Right ventricle myocardium superior (tissue), 1 donor: ENCODE measurements at regions not wholly inside any gene's neighbourhood (a gene's known extent, or its start where the extent isn't known, plus 50 kb on each side); places are given as distances from the start of the nearest gene placed in this dataset.
"Not testable (repeated sequence)": the region's sequence is repeated elsewhere in the genome, so short reads cannot be mapped to it uniquely, and the experiment has no call there.

Experiments
- ATAC-seq: fragments of 200-7000 bp; cut with Tn5 transposase; one replicate; pipeline ENCODE4 v1.9.1; 2020; ENCODE audit warnings: mild to moderate bottlenecking; ENCODE audit not compliant: poor library complexity
- DNase-seq: peaks from one replicate; pipeline ENCODE4 v3.0.0-alpha.2; 2020
- intact Hi-C: fragments of 100-400 bp; cut with DNase I; formaldehyde crosslinking; loops from one replicate; pipeline ENCODE4 v1.11.2; 2022
- donor health status: DM: no; HTN: yes; CAD: no; lungs with severe emphysema.

DNA sequence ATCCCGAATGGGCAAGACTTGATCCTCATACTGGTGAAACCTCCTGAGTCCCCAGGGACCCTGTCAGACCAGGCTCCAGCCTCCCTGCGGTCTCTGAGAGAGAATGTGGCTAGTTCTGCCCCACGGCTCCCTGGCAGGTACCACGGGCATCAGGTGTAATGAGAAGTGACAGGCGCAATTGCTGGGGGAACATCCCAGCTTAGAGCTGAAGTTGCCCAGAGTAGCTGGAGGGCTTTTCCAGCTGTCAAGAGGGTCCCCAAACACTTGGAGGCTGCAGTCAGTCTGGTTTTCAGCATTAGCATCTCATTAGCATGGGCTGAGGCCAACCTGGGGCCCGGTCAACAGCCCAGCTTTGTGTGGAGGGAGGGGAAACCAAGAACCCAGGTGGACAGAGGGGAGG, 100.0 kb upstream of the TMEM132E start:
- DNase-seq (no peak), ATAC-seq (no peak)
- intact Hi-C loops: no loop called here

DNA sequence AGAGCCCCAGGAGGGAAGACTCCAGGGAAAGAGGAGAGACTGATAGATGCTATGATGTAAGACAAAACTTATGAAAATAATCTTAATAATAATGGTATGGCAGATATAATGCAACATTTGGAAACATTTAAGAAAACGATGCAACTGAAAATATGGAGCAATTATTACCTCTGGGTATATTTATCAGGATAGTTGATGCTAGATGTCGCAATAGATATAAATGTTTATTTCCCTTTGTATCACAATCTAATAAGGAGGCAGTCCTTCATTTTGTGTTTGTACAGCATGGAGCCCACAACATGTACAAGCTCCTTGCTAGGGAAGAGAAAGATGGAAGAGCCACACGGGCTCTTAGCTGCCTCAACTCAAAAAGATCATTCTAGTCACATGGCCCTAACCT, 101.1 kb upstream of the TMEM132E start:
- intact Hi-C loops: no loop called here
- DNase-seq (no peak), ATAC-seq (no peak)

DNA sequence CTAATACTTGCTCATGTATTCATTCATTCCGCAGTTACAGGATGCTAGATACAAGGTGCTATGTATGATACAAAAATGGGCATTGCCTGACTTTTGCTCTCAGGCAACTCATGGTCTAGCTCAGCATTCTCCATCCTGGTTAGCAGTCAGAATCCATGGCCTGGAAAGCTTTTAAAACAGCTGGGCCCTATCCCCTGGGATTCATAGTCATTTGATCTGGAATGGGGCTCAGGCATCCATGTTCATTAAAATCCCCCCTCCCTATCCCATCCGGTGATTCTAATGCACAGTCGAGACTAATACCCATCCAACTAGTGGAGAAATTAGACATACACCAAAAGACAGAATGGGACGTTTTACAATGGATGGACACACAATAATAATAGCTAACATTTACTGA, 104.1 kb upstream of the TMEM132E start:
- no peak for ATAC-seq
- no peak for DNase-seq
- intact Hi-C loops: no loop called here

DNA sequence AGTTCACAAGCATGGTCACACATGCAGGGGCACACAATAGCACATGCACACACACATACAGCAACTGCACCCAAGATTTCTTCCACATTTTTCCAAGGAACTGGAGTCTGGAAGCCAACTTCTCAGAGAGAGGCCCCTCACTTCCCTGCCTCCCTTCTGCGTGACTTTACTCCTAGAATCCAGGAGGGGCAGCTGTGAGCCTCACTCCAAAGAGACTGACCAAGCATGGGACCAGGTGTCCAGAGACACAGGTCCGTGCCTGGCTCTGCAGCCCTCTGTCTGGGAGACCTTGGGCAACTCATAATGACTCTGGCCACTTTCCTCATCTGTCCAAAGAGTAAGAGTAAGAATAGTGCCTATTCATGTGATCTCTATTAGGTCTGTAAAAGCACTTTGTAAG, 104.7 kb upstream of the TMEM132E start:
- intact Hi-C loops: no loop called here
- ATAC-seq: no peak
- no peak for DNase-seq

DNA sequence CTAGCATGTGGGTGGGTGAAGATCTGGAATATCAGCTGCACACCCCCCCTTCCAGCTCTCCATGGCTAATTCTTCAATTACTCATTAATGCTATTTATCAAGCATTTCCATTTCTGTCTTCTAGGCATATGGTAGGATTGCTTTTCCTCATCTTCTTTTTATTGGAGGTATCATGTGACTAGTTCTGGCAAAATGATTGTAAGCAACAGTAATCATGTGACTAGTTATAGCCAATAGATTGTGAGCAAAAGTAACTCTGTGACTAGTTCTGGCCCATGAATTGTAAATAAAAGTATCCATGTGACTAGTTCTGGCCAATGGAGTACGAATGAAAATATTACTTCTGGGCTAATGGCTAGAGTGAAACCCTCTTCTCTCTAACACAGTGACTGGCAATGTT, 107.0 kb upstream of the TMEM132E start:
- no peak for ATAC-seq
- DNase-seq: no peak
- intact Hi-C loops: no loop called here

DNA sequence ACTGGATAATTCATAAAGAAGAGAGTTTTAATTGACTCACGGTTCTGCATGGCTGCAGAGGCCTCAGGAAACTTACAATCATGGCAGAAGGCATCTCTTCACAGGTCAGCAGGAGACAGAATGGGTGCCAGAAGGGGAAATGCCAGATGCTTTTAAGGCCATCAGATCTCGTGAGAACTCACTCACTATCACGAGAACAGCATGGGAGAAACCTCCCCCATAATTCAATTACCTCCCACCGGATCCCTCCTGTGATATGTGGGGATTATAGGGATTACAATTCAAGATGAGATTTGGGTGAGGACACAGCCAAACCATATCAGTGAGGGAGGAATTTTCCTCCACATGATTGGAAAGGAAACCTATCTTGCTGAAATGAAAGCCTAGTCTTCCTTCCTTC, 108.1 kb upstream of the TMEM132E start:
- ATAC-seq, intact Hi-C loops, DNase-seq: not testable (repeated sequence)

DNA sequence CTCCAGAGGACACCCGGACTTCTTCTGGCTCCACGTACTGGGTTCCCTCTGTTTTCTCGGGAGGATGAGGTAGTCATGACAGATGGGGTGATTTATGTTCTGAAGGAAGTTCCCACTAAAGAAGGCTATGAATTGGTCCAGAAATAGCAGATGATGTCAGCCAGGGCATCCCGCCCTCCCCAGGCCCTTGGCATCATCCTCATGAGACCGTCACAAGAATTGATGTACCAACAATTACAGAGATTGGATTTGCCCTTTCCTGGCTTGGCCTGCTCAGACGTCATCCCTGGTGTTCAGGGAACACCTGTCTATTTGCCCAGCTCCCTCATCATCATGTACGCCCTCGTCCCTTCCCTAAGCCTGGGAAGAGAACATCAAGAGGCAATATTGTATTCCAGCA, 102.8 kb upstream of the CCL1 start:
- DNase-seq (no peak), ATAC-seq (no peak)
- intact Hi-C loops: no loop called here

DNA sequence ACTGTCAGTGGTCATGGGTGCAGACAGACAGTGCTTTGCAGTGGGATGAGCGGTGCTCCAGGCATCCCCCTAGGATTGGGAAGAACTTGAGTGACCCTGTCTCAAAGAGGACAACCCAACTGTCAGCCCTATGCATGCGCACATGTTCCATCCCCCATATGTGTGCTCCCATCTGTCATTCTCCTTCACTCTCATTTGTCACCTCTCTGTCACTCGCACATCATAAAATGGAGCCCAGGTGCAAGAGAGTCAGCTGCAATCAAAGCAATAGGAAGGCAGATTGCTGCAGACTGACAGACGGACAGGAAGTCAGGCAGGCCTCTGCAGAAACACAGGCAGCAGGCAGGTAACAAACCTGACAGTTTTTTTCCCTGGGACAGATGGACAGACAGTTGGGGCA, 101.8 kb upstream of the CCL1 start:
- intact Hi-C loops: no loop called here
- DNase-seq (no peak), ATAC-seq (no peak)

DNA sequence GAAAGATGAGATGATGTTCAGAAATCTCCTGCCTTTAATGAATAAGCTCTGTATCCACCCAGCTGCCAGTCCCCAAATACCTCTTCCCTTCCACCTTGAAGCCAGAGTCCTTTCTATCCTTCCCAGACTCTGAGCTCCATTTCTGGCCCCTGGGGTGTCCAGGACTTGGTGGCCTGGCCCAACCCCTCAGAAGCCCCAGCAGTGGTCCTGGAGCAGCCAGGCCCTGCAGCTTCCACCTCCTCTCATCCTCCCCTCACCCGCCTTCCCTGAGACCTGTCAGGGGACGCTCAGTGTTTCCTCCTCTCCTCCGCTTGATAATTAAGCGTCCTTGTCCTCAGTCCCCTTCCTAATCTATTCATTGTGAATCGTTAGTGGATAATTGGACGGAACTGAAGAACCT, 95.2 kb upstream of the CCL1 start:
- intact Hi-C loops: no loop called here
- ATAC-seq (no peak), DNase-seq (no peak)

DNA sequence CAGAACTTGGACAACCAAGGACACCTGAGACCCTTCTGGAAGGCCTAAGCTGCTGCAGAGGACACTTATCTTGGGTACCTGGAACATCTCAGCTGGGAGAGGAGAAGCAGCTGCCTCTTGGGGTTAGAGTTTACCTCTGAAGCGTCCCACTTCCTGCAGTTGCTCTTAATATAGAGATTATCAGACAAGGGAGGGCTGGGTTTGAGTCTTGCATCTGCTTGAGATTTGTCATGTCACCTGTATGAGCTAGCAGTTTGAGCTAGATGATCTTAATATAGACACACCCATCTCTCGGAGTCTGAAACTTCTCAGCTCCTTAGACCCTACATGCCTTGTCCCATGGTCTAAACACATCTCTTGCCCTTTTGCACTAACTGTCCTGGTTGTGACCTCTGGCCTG, 93.1 kb upstream of the CCL1 start:
- no peak for ATAC-seq
- DNase-seq: no peak
- intact Hi-C loops: no loop called here

DNA sequence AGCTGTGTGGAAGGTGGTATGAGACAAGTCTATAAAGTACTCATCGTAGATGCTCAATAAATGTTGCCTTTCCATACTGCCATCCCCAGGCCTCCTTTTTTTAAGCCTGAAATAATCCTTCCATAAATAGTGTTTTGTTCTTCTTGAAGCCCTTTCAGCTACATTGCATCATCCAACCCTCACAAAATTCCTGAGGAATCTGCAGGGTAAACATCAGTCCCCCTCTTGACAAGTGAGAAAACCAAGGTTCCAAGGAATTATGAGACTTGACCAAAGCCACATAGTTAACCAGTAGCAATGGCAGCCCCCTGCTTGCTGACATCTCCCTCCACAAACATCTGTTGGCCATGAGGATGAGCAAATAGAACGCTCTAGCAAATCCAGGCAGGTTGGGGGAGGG, 89.7 kb upstream of the CCL1 start:
- no peak for DNase-seq
- no peak for ATAC-seq
- intact Hi-C loops: no loop called here

DNA sequence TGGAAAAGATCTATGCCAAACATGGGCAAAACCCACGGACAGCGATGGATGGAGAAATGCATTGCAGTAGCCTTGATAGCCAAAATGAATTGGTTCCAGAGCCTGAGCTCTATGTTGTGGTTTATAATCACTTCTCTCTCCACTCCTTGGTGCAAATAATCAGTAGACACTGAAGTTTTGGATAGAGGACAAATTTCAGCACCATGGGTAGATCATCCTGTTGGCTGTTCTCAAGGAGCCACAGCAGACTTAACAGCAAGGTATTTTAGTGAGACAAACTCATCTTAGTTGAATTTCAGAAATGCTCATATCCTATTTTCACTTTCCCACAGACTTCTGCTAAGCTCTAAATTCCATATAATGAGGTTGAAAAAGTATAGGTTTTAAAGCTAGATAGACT, 88.3 kb upstream of the CCL1 start:
- DNase-seq: no peak
- ATAC-seq: no peak
- intact Hi-C loops: no loop called here

DNA sequence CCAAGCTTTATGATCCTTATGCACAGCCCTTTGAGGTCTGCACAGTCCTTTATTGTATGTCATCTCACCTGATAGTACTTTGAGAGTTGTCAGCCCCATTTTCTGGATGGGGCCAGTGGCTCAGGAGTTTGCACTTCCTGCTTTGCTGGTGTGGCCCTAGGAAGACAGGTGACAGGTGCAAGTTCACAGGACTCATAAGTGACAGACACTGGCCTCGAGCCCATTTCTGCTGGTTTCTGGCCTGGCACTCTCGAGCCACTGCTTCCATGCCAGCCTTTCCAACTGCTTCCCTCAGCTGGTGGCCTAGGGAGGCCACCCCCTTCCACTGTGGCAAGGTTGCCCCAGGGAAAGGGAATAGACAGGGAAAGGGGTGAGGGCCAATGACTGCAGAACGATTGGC, 84.4 kb upstream of the CCL1 start:
- no peak for ATAC-seq
- DNase-seq: no peak
- intact Hi-C loops: loop anchor here (10.0 kb wide), 1 partner anchor 77 kb away; no protein-coding TSS in a partner anchor

DNA sequence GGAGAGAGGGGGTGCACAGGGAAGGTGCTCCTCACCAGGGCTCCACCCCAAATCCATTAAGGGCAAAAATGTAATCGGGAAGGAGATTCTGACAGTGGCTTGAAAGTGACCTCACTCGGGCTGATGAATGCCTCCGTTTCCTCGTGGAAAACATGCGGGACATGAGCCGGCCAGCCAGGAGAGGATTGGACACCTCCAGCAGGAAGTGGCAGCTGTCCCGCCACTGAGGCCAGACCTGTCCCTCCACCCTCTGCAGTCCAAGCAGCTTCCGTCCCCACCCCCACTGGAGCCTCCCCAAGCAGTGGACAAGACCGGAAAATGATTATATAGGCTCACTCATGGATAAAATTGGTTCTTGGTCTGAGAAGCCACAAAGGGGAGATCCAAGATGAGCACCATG, 82.1 kb upstream of the CCL1 start:
- no peak for DNase-seq
- no peak for ATAC-seq
- intact Hi-C loops: loop anchor here (10.0 kb wide), 1 partner anchor 80 kb away; no protein-coding TSS in a partner anchor

DNA sequence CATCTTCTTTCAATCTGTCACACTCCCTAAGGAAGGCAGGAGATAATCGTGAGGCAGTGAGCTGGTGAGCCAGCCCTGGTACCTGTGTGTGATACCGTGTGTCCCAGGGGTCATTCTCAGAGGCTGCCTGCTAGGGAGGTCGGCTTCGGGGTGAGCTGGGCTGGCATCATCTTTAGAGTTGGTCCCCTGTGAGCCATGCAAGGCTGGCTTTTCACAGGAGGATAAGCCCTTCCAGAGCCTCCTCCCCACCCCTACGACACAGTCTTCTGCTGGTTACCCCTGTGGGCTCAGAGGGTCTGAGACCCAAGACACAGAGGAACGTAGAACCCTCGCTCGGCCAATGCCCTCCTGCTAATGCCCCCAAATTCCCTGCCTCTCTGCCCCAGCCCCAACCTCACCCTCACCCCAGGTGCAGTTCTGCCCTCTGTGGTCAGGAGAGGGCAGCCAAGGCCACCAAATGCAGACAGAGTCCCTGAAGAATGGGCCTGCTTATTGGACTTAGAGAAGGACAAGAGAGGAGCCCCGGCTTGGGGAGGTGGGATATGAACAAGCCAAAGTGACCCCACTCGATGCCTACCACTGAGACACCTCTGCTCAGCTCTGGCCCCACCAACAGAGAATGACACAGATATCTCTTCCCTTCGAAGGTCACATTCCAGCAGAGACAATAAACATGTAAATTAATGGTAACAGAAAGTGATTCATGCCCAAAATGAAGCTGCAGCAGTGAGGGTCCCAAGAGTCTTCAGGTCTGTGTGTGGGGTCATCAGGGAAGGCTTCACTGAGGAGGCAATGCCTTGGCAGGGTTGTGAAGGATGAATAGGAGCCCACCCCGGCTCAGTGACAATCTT, 80.8 kb upstream of the CCL1 start:
- ATAC-seq: peak; percentile 67
- no peak for DNase-seq
- intact Hi-C loops: loop anchor here (10.0 kb wide), 1 partner anchor 81 kb away; no protein-coding TSS in a partner anchor

DNA sequence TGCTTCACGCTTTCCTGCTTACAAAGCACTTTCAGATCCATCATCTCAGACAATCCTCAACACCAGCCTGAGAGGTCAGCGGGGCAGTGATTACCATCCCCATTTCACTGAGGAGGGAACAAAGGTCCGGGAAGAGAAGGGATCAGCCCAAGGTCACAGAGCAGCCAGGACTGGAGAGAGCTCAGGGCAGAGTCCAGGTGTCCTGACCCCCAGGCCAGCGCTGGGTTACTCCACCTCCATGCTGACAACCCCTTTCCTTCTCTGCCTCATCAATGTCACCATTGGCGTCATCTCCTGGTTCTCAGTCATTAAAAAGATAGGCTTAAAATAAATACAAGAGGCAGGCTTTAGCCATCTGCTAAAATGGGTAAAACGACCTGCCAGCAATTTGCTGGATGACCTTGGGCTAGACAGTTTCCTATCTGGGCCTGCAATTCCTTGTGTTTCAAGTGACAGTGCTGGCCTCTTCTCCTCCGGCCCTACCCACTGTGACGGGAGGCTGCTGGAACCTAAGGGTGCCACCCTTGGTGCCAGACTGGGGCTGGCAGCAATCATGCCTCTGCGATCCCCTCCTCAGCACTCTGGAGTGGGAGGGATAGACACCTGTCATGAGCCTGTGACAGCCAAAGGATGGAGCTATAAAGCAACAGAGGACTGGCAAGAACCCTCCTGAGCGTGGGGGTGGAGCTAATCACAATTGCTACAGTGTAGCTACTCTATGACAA, 79.5 kb upstream of the CCL1 start:
- intact Hi-C loops: loop anchor here (10.0 kb wide), 1 partner anchor 82 kb away; no protein-coding TSS in a partner anchor
- DNase-seq: no peak
- peak; percentile 73 for ATAC-seq

DNA sequence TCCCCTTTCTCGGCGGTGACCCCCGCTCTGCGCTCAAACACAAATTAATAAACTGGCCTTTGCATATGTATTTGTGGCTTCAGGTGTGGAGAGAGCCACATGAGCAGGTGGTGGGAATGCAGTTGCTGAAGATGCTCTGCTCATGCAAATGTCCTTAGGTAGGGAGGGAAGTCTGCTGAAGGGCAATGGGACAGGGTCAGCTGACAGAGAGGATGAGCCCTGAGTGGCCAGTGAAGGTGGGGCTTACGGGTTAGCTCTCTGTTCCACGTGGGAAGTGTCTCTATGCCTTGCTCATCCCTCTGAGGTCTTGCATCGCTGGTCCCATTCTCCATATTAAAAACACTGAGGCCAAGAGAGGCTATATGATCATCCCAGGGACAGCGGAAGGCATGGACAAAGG, 74.2 kb upstream of the CCL1 start:
- no peak for DNase-seq
- no peak for ATAC-seq
- intact Hi-C loops: no loop called here

DNA sequence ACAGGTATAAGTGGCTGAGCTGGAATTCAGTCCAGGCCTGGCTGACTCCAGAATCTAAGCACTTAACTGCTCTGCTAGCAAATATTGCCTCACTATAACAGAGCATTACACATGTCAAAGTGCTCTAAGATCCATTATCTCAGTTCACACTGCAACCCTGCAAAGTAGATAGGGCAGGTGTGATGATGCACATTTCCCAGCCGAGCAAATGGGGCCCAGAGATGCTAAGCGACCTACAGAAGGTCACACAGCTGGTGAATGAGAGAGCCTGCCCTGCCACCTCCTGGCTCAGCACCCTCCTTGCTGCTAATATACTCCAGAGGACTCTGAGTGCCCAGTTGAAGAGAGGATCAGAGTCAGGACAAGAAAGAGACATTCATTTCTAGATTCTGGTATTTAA, 73.6 kb upstream of the CCL1 start:
- intact Hi-C loops: no loop called here
- DNase-seq (no peak), ATAC-seq (no peak)

DNA sequence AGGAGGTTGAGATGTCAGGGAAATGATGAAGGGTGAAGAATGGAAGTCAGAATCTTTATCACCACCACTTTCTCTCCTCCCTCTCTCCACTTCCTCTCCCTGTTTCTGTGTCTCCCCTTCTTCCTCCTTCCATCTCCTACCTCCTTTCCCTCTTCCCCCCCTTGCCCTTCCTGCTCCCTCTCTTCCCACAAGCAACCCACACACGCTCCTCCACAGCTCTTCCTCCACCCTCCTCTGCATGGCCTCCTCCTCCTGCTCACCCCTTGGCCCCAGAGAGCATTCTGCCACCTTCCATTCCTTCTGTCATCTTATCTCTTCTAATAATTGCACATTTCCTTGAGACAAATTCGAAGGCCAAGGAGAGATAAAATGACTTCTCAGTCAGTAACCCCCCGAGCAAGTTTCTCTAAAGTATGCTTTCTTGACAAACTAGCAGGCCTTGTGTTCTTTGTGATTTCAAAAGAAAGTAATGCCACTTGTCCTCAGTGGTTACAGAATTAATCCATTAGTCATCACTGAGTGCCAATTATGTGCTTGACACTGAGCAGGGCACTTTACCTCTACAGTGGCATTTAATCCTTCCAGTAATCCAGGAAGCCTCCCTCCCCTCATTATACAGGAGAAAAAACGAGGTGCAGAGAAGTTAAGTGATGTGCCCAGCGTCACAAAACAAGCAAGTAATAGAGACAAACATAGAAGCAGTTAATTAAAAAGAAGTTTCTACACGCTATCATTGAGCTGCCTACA, 72.3 kb upstream of the CCL1 start:
- DNase-seq (no peak), ATAC-seq (no peak)
- intact Hi-C loops: no loop called here

DNA sequence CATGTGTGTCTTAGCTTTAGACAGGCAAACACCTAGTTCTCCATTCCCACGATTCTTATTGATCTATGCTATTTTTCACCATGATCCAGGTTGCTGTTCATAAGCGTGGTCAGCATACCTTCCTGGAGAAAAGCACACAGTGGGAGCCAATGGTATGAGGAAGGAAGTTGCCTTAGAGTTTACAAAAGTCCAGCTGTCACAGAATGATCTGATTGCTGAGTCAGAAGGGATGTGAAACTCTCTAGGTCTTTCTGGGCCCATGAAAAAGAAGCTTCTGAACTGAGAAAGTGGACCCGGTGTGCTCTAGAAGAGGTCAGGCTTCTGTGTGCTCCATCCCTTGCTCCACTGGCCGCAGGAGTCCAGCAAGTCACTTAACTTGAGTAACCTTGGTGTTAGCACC, 71.0 kb upstream of the CCL1 start:
- DNase-seq (no peak), ATAC-seq (peak; percentile 36)
- intact Hi-C loops: no loop called here
